ENCODE measurements at regions not wholly inside any gene's neighbourhood (a gene's known extent, or its start where the extent isn't known, plus 50 kb on each side); places are given as distances from the start of the nearest gene placed in this dataset.

GRCh38 chr2:217530392-217531090 lies 472.3 kb downstream of the TNS1 start:
- WGBS, 5 donors, result 39 to 59% (median 45%) methylated on average over 2 of the region's 2 CpGs
- DNase-seq, result peak in 1 of 2 donors; percentile 35
- peaks cover 0 to 11% (median 0%) of the 10 kb centered on the region in 4 donors for H3K4me1 ChIP-seq

GRCh38 chr2:217529271-217529670 lies 473.5 kb downstream of the TNS1 start:
- no peak overlapping the region for H3K27ac ChIP-seq
- 76 to 83% (median 78%) methylated on average over 2 of the region's 2 CpGs for WGBS, 5 donors
- H3K27me3 ChIP-seq, result no peaks in the 10 kb centered on the region
- intact Hi-C loops (cut with DNase I; ENCODE audit: low total_unique reads), result no loop called here
- no peak overlapping the region for H3K4me3 ChIP-seq
- no peaks in the 10 kb centered on the region for H3K9me3 ChIP-seq
- DNase-seq, result no peak
- TF ChIP-seq EP300 (IDR thresholded peaks at IDR 0.05), result no peak
- H3K4me1 ChIP-seq, result peaks cover 0 to 11% (median 0%) of the 10 kb centered on the region in 4 donors
- no peaks in the 10 kb centered on the region for H3K36me3 ChIP-seq

More at GRCh38 chr2:217530392-217531090, 472.3 kb downstream of the TNS1 start:
- Histone ChIP-seq H3K36me3 (no peaks in the 10 kb centered on the region), H3K27ac (no peak overlapping the region), H3K9me3 (no peaks in the 10 kb centered on the region), H3K4me3 (no peak overlapping the region), H3K27me3 (no peaks in the 10 kb centered on the region)
- intact Hi-C loops (cut with DNase I; ENCODE audit: low total_unique reads), result no loop called here
- no peak for TF ChIP-seq POLR2A (IDR thresholded peaks at IDR 0.05)
- TF ChIP-seq CTCF (IDR thresholded peaks at IDR 0.05), result no peak
- TF ChIP-seq EP300 (IDR thresholded peaks at IDR 0.05), result no peak
- no peak for TF ChIP-seq POLR2AphosphoS5 (IDR thresholded peaks at IDR 0.05)

GRCh38 chr2:217527590-217528202 lies 475.1 kb downstream of the TNS1 start:
- no peaks in the 10 kb centered on the region for H3K27me3 ChIP-seq
- no peak overlapping the region for H3K27ac ChIP-seq
- peaks cover 0 to 11% (median 0%) of the 10 kb centered on the region in 4 donors for H3K4me1 ChIP-seq
- WGBS, 5 donors, result 84 to 99% (median 92%) methylated on average over 4 of the region's 4 CpGs
- intact Hi-C loops (cut with DNase I; ENCODE audit: low total_unique reads), result no loop called here
- H3K4me3 ChIP-seq, result no peak overlapping the region
- no peak for DNase-seq
- H3K9me3 ChIP-seq, result no peaks in the 10 kb centered on the region
- no peaks in the 10 kb centered on the region for H3K36me3 ChIP-seq
- TF ChIP-seq POLR2A (IDR thresholded peaks at IDR 0.05), result no peak
- no peak for TF ChIP-seq EP300 (IDR thresholded peaks at IDR 0.05)
- no peak for TF ChIP-seq CTCF (IDR thresholded peaks at IDR 0.05)
- no peak for TF ChIP-seq POLR2AphosphoS5 (IDR thresholded peaks at IDR 0.05)

- Histone ChIP-seq H3K9me3 (no peaks in the 10 kb centered on the region), H3K27me3 (no peaks in the 10 kb centered on the region), H3K27ac (no peak overlapping the region), H3K4me1 (no peaks in the 10 kb centered on the region), H3K36me3 (no peaks in the 10 kb centered on the region), H3K4me3 (no peak overlapping the region)
- intact Hi-C loops (cut with DNase I; ENCODE audit: low total_unique reads), result no loop called here
- no peak for DNase-seq
- 91 to 98% (median 92%) methylated on average over 5 of the region's 5 CpGs for WGBS, 5 donors
- no peak for TF ChIP-seq POLR2AphosphoS5 (IDR thresholded peaks at IDR 0.05)
- TF ChIP-seq EP300 (IDR thresholded peaks at IDR 0.05), result no peak
- no peak for TF ChIP-seq POLR2A (IDR thresholded peaks at IDR 0.05)
- TF ChIP-seq CTCF (IDR thresholded peaks at IDR 0.05), result no peak
Measured at GRCh38 chr2:217525076-217525475, 477.7 kb downstream of the TNS1 start.

GRCh38 chr2:217523286-217523685 lies 479.5 kb downstream of the TNS1 start:
- Histone ChIP-seq H3K27me3 (no peaks in the 10 kb centered on the region), H3K36me3 (no peaks in the 10 kb centered on the region), H3K4me1 (no peaks in the 10 kb centered on the region), H3K27ac (no peak overlapping the region), H3K4me3 (no peak overlapping the region), H3K9me3 (no peaks in the 10 kb centered on the region)
- intact Hi-C loops (cut with DNase I; ENCODE audit: low total_unique reads), result no loop called here
- no peak for TF ChIP-seq EP300 (IDR thresholded peaks at IDR 0.05)
- TF ChIP-seq POLR2AphosphoS5 (IDR thresholded peaks at IDR 0.05), result no peak
- 66 to 81% (median 75%) methylated on average over 7 of the region's 7 CpGs for WGBS, 5 donors
- peak in 1 of 2 donors; percentile 32 for DNase-seq
